HG03565 (cell line): ENCODE measurements at regions not wholly inside any gene's neighbourhood (a gene's known extent, or its start where the extent isn't known, plus 50 kb on each side); places are given as distances from the start of the nearest gene placed in this dataset.

ENCODE experiments used
- ATAC-seq: cut with Tn5 transposase; IDR thresholded peaks from one replicate; pipeline ENCODE4 v1.9.1; 2021; ENCODE audit warnings: mild to moderate bottlenecking, moderate library complexity; ENCODE audit not compliant: unreplicated experiment

DNA sequence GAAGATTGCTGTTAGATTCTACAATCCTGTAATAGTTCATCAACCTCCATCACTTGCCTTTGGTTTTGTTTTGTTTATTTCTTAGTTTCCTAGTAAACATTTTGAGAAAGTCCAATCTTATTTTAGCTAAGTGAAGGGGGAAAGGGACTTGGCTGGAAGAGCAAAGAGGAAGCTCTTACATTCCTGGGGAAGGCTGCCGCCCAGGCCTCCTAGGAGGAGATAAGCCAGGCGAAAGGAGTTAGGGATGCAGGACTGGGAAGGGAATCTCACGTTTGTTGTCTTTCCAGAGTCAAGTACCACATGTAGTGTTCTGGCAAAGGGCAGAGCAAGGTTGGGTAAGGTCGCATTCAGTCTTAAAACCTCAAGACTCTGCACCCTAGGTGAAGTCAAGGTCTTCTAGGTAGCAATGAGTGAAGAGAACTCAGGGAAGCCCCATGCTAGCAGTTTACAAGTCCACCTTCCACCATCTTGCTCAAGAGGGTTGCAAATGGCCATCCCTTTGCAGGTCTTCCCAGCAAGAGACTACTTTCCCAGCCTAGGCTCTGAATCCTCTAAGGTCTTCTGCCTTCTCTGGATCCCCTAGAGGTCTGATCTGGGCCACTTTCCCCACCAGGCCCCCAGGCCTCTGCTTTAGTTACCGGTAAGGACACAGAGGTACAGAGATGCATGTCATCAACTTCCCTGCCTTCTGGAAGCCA, 320.7 kb downstream of the CYP26B1 start:
- ATAC-seq, result no peak

DNA sequence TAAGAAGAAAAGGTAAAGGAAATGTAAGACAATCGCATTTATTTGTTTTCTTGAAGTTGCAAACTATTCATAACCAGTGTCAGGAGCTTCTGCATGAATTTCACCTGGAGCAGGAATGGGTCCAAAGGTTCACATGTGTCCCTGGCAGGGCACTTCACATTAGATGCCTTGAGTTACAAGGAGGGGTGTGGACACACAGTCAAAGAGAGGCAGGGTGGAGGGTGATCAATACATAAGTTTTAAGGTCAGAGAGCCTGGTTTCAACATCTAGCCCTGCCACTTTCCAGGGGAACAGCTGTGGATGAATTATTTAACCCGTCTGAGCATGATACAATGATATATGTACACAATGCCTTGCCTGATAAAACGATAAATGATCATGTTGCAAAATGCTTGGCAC, 321.4 kb downstream of the CYP26B1 start:
- ATAC-seq, result no peak

DNA sequence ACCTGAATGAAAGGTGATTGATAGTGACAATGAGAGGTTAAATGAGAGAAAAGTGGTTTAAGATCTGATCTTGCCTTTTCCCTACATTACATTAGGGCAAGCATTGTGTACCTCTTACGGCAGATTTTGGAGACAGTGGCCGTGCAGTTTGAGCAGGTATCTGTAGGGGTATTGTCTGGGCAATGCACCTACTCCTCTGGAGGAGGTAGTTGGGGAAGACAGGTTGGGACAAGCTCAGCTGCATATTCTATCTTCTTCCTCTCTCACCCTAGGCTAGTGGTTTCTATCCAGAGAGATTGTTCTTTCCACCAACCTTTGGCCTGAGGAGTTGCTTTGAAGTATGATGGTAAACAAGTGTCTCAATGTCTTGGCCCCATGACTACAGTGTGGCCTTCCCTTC, 323.2 kb downstream of the CYP26B1 start:
- ATAC-seq, result no peak

DNA sequence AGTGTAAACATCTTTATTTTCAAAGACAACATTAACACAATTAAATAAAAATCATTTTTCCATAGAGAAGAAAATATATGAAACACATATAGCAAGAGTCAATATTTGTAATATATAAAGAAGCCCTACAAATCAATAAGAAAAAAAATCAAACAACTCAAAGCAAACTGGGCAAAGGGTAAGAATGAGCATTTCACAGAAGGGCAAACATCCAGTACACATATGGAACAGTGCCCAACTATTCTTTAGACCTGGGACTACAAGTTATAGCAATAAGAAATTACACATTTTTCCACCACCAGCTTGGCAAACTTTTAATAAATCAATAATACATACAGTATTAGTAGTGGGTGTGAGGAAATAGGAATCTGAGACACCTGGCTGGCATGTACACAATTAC, 324.1 kb downstream of the CYP26B1 start:
- ATAC-seq, result no peak

DNA sequence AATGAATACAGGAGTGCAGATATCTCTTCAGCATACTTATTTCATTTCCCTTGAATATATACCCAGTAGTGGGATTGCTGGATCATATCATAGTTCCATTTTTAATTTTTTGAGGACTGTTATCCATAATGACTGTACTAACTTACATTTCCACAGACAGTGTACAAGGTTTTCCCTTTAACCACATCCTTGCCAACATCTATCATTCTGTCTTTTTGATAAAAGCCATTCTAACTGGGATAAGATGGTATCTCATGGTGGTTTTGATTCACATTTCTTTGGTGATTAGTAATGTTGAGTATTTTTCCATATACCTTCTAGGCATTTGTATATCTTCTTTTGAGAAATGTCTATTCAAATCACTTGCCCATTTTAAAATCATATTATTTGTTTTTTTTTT, 325.2 kb downstream of the CYP26B1 start:
- ATAC-seq, result no peak

DNA sequence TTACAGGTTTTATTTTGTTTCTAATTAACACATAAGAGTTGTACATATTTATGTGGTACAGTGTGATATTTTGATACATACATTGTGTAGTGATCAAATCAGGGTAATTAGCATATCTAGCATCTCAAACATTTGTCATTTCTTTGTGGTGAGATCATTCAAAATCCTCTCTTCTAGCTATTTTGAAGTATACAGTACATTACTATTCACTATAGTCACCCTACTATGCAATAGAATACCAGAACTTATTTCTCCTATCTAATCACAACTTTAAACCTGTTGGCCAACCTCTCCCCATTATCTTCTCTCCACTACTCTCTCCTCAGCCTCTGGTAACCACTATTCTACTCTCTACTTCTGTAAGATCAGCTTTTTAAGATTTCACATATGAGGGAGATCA, 325.8 kb downstream of the CYP26B1 start:
- ATAC-seq, result no peak

DNA sequence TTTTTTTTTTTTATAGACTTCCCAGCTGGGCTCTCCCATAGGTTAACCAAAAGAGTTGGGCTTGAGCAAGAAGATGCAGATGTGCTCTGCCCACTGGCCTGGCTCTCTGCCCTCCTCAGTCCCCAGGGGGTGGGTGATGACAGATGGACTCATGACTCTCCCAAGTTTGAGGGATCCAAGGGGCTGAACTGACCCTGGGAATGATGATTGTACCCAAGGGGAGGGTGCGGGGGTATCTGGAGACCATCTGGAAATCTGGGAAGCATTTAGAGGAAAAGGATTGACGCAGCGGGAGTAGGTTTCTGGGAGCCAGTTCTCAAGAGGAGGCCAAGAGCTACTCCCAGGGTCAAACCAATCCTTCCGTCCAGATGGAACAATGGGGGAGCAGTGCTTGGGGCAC, 330.8 kb downstream of the CYP26B1 start:
- no peak for ATAC-seq

DNA sequence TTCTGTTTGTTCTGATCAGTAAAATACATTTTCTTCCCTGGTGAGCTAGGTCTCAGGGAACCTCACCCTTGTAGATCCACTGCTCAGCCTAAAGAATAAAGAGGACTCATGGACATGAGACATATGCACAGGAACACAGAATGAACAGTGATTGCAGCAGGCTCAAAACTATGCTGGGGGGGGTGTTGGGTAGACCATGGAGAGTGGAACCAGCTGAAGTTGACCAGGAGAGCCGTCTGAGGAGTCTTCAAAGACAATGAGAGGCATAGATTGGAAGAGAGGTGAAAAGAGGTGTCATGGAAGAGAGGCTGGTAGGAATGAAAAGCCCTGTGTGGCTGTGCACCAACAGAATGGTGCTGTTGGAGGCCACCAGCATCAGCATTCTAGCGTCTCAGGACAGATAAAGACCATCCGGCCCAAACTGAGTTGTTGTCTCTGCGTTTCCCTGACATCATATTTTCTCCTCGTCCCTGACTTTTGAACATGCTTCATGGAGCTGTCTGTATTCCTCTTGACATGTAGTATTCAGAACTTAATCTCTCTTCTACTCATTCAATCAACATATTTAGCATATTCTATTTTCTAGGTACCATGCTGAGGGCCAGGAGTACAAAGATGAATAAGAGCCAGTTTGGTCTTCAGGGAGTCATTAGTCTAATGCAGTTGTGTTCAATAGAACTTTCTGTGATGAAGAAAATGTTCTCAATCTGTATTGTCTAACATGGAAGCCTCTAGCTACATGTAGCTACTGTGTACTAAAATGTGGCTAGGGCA, 331.8 kb downstream of the CYP26B1 start:
- ATAC-seq, result no peak

DNA sequence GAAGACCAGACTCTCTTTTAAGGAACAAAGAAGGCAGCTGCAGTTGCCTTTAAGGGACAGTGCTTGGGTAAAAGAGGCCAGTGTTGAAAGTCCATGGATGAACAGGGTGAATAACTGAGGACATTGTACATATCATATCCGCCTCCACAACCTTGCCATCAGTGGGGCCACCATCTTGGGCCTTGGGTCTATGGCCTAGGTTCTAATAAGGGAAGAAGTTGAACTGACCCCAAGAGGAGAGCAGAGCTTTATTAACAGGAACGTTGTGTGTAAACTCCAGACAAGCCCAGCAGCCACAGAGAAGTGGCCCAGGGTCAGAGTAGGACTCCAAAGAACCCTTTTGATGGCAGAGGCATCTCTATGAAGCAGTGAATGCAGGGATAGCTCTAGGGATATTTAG, 332.8 kb downstream of the CYP26B1 start:
- ATAC-seq, result no peak

DNA sequence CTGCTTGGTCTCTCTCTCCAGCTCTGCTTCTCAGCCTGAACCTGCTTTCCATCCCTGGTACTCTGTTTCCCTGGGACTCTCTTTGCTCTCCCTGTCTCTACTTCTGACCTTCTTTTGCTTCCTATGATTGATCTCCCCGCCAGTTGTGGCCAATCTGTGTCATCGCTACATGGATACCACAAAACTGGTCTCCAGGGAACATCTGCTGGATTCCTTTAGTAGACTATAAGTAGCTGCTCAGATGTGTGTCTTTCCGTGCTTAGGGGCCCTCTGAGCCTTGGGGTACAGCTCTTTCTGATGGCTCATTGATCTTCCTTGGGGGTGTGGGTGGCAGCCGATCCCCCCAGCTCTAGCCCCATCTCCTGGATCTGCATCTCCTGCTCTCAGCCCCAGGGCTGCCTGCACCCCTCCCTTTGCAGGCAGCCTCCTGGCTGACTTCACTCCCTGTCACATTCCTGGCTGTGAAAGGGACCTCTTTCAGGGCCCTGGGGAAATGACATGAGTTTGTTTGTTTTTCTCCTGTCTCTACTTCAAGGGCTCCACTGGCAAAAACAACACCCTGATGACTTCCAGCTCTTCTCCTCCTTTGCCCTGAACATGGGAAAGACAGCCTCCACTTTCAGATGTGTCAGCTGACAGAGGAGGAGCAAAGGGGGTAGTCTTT, 333.7 kb downstream of the CYP26B1 start:
- no peak for ATAC-seq

DNA sequence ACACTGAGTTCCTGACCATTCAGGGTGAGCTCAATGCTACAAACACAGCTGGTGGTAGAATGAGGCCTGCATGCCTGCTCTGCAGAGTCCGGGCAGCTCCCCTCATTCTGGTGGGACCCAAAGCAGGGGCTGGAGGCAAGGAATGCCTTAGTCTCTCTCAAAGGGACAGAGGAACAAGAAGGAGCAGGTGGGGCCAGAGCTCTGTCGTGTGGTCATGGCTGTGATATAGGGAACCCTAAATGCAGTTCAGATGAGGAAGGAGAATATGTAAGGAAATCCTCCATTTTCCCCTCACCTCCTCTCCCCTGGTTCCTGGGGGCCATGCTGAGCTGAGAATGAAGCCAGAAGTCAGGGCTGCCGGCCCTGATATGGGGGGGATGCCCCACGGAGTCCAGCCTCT, 334.3 kb downstream of the CYP26B1 start:
- ATAC-seq, result no peak

DNA sequence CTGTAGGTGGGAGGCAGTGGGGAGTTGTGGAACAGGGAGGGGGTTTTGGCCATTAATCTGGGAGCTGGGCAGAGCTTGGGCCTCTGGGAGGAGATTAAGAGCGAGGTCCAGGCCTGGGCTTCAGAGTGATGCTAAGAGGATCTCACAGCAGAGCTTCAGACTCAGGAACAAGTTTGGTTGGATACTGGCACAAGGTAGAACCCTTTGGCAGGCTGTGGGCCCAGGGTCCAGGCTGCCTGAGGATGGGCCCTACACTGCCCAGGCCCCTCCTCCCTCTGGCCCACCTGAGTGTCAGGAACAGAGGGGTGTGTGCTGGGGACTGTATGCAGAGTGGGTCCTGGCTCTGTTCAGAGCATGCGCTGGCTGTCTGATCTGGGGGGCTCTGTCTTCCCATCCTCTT, 334.9 kb downstream of the CYP26B1 start:
- no peak for ATAC-seq

DNA sequence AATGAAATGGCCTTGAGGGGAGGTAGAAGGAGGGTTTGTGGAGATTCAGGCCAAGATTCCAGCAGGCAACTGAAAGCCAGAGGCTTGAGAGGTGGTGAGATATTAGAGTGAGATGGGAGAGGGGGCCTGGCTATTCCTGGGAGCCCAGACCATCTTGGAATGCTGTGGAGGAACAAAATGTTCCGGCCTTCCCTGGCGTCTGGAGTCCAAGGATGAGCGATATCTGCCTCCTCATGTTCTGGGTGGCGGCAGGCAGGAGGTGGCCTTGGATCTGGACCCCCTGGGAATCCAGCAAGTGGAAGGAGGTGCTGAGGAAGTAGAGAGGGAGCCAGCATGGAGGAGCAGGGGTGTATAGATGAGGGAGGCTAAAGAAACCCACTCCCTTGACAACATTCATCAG, 335.9 kb downstream of the CYP26B1 start:
- no peak for ATAC-seq

DNA sequence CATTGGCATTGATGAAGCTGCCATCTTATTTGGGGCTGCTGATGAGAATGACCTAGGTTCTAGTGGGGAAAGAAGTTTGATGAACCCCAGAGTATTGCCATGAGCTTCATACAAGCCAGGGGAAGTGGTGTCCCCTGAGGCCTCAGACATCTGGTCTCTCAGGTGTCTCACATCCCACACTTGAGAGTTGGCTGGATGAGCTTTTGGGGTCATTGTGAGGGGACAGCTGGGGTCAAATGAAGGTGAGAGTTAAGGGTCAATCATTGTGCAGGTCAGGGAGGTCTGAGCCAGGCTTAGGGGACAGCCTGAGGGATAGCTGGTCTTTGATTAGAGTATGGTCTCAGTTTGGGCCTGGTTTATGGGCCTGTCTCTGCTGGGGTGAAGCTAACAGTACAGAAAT, 336.5 kb downstream of the CYP26B1 start:
- no peak for ATAC-seq

DNA sequence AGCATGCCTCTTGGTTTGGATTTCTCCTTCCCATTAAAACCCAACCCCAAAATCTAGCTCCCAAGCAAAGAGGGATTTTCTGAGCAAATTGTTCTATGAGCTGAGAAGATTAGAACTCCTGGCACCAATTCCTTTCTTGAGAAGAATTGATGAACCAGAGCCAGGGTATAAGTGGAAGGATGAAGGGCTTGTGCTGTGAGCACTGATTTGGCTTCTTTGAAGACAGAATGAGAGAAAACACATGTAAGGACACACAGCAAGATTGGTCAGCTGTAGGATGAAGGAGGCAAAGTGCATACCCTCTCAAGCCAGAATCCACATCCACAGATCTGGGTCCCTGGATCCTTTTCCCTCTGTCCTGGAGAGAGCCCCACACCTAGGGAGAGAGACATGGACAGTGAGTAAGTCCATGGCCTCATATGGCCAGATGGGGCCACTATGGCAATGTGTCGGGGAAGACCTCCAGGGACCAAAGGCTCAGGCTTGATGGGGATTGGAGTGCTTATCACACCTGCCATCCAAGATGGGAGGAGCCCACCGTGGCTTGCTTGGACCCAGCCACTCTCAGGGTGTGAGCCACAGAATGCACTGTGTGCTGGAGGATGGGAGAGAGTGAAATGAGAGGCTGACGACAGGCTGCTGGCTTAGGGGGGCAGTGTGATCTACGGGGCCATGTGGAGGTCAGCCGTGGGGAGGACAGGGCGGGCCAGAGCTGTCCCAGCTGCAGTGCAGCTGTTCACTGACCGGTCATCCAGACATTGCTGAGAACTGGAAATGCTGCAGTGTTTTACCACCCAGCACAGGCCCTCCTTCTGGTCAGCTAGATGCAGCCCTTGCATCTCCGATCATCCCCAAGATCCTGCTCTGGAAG, 339.8 kb downstream of the CYP26B1 start:
- ATAC-seq, result no peak

DNA sequence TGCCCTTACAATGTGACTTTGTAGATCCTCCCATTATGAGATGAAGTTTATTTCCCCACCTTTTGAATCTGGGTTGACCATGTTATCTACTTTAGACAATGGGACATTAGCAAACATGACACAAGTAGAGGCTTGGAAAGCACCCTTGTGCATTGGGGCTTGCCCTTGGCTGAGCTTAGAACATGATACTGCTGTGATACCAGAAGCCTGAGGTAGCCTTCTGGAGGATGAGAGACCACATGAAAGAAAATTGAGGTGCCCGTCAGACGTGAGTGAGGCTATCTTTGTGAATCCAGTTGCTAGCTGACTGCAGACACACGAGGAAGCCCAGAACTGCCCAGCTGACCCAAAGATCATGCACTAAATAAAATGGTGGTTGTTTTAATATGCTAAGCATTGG, 341.2 kb downstream of the CYP26B1 start:
- no peak for ATAC-seq

DNA sequence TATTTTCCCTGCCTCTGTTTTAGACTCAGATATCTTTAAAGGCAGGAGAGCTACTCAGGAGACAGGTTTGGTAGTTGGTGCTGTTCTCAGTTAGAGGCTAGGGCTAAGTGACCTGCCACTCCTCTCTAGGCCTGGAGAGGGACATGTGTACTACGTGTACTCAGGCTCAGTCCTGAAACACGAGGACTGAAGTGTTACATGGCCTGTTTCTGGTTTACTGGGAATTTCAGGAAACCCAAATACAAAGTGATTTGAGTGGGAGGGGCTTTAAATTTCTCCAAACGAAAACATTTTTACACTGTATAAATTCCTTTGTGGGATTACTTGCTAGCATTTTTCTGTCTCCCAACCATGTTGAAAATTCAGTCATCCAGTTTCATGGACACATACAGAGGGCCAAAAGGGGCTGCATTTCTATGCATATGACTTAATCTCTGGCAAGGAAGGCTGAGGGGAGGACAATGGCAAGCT, 343.3 kb downstream of the CYP26B1 start:
- ATAC-seq, result no peak

DNA sequence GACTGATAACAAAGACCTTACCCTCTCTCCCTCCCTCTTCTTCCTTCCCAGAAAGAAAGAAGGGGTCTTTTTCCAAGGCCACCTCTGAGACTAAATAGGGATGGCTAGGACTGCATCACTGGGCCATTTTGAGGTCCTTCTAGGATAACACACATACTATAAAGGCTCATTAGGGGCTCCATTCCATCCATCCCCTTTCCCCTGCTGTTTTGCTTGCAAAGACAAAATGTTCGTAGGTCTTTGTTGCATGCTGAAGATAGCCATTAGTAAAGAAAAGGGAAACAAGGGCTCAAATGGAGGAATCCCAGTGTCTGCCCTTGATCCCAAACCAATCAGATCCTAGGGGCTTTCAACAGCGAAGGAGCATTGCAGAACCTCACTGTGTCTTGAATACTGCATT, 344.3 kb downstream of the CYP26B1 start:
- no peak for ATAC-seq

DNA sequence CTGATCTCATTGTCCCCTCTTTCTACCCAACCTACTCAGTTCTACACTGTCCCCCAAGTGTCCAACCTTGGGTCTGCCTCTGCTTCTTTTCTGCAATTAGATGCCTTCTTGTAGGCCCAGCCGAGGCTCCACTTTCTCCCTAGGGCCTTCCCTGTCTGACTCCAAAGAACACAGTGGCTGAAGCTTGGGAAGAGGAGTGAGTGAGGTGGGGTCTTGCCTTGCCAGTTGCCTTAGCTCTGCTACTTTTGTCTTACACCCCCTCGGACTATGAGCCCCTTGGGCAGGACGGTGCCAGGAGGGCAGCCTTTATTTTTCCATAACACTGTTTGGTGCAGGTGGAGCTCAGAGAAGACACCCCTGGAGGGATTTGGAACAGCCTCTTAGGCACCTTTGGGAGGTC, 345.1 kb downstream of the CYP26B1 start:
- ATAC-seq, result no peak

DNA sequence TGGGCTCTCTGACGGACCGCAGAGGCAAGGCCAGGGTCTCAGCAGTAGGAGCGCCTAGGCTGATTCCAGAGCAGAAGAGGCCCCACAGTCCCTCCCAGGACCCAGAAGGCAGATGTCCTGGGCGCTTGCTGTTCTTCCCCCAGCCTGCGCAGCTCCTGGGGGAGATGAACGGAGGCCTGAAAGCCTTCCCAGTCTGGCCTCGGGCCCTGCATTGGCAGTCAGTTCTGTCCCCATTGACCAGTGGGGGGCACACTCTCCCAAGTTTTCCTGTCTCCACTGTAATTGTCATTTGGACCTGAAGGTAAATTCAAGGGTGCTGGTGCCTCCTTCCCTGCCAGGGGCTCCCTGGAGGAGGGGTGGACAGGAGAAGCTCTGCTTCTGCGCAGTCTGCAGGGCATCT, 345.7 kb downstream of the CYP26B1 start:
- ATAC-seq, result no peak

DNA sequence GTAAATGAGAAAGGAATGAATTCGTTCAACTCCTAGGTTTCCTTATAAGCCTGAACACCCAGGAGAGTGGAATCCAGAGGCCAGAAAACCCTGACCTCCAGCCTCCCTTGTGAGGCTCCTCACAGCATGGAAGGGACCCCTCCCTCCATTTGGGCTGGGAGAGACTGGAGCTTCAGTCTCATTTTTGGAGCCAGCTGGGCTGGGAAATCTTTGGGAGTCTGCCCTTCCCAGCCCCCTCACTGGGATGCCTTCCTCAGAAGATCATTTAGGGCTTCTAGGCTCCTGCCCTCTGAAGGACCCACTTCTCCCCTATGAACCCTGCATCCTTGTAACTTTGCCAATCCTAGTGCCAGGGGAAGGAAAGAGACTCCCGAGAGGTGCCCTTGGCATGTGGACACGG, 346.1 kb downstream of the CYP26B1 start:
- ATAC-seq, result no peak
